ENCODE measurements at regions not wholly inside any gene's neighbourhood (a gene's known extent, or its start where the extent isn't known, plus 50 kb on each side); places are given as distances from the start of the nearest gene placed in this dataset.

DNA sequence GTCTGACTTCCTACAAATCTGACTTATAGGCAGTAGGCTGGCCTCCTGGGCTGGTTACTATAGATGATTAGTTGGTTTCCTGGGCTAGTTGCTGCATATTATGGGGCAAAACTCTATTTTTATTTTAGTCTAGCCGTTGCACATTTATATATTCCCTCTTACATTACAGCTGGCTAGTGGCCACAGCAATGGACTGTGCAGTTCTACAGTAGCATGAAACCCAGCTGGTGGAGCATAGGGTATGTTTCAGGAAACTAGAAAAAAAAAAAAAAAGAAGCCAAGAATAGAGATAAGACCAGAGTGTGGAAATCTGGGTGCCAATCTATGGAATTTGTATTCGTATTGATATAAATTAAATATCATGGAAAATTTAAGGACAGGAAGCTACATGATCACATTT lies 304.4 kb upstream of the NBEA start:
- TF ChIP-seq, protein P1, sequence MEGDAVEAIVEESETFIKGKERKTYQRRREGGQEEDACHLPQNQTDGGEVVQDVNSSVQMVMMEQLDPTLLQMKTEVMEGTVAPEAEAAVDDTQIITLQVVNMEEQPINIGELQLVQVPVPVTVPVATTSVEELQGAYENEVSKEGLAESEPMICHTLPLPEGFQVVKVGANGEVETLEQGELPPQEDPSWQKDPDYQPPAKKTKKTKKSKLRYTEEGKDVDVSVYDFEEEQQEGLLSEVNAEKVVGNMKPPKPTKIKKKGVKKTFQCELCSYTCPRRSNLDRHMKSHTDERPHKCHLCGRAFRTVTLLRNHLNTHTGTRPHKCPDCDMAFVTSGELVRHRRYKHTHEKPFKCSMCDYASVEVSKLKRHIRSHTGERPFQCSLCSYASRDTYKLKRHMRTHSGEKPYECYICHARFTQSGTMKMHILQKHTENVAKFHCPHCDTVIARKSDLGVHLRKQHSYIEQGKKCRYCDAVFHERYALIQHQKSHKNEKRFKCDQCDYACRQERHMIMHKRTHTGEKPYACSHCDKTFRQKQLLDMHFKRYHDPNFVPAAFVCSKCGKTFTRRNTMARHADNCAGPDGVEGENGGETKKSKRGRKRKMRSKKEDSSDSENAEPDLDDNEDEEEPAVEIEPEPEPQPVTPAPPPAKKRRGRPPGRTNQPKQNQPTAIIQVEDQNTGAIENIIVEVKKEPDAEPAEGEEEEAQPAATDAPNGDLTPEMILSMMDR (conservative IDR thresholded peaks at IDR 0.05) = no peak
- no peak for TF ChIP-seq EZH2 (IDR thresholded peaks at IDR 0.05; ENCODE audit: low read depth)
